ENCODE measurements at regions not wholly inside any gene's neighbourhood (a gene's known extent, or its start where the extent isn't known, plus 50 kb on each side); places are given as distances from the start of the nearest gene placed in this dataset.

GRCh38 chr15:35166730-35167359, 81.8 kb upstream of the NANOGP8 start:
- Histone ChIP-seq H3K4me3 (no peak overlapping the region), H3K36me3 (no peaks in the 10 kb centered on the region), H3K27me3 (no peaks in the 10 kb centered on the region), H3K27ac (no peak overlapping the region), H3K4me1 (no peaks in the 10 kb centered on the region), H3K9me3 (no peaks in the 10 kb centered on the region)
- TF ChIP-seq CTCF (IDR thresholded peaks at IDR 0.05), result no peak
- intact Hi-C loops (cut with DNase I), result no loop called here
- FAIRE-seq (no peak), DNase-seq (no peak), ATAC-seq (no peak)
- WGBS, 2 donors, result 88 to 93% methylated on average over 3 of the region's 3 CpGs

- Histone ChIP-seq H3K4me3 (no peak overlapping the region), H3K27me3 (no peaks in the 10 kb centered on the region), H3K27ac (no peak overlapping the region), H3K9me3 (no peaks in the 10 kb centered on the region), H3K4me1 (no peaks in the 10 kb centered on the region), H3K36me3 (no peaks in the 10 kb centered on the region)
- WGBS, 2 donors, result 93 to 95% methylated on average over 1 of the region's 1 CpG
- ATAC-seq (no peak), DNase-seq (no peak), FAIRE-seq (no peak)
- no peak for TF ChIP-seq CTCF (IDR thresholded peaks at IDR 0.05)
- intact Hi-C loops (cut with DNase I), result no loop called here
These were observed 76.6 kb upstream of the NANOGP8 start for GRCh38 chr15:35161694-35162093.

GRCh38 chr15:35159170-35159569, 74.1 kb upstream of the NANOGP8 start:
- ATAC-seq (no peak), FAIRE-seq (no peak), DNase-seq (no peak)
- WGBS, 2 donors, result 72 to 92% methylated on average over 2 of the region's 2 CpGs
- H3K27ac ChIP-seq, result no peak overlapping the region
- no peak overlapping the region for H3K4me3 ChIP-seq
- no peaks in the 10 kb centered on the region for H3K27me3 ChIP-seq
- H3K9me3 ChIP-seq, result no peaks in the 10 kb centered on the region
- no peaks in the 10 kb centered on the region for H3K36me3 ChIP-seq
- intact Hi-C loops (cut with DNase I), result no loop called here
- no peaks in the 10 kb centered on the region for H3K4me1 ChIP-seq
- TF ChIP-seq CTCF (IDR thresholded peaks at IDR 0.05), result no peak

GRCh38 chr15:35151782-35152181, 66.7 kb upstream of the NANOGP8 start:
- H3K9me3 ChIP-seq, result no peaks in the 10 kb centered on the region
- ATAC-seq (no peak), DNase-seq (no peak), FAIRE-seq (no peak)
- no peak overlapping the region for H3K27ac ChIP-seq
- no peaks in the 10 kb centered on the region for H3K27me3 ChIP-seq
- intact Hi-C loops (cut with DNase I), result no loop called here
- no peaks in the 10 kb centered on the region for H3K4me1 ChIP-seq
- 80 to 85% methylated on average over 8 of the region's 8 CpGs for WGBS, 2 donors
- no peak overlapping the region for H3K4me3 ChIP-seq
- TF ChIP-seq CTCF (IDR thresholded peaks at IDR 0.05), result no peak
- no peaks in the 10 kb centered on the region for H3K36me3 ChIP-seq

- Histone ChIP-seq H3K9me3 (no peaks in the 10 kb centered on the region), H3K27me3 (no peaks in the 10 kb centered on the region), H3K4me1 (no peaks in the 10 kb centered on the region), H3K4me3 (no peak overlapping the region), H3K36me3 (no peaks in the 10 kb centered on the region), H3K27ac (no peak overlapping the region)
- WGBS, 2 donors, result 95 to 98% methylated on average over 2 of the region's 2 CpGs
- FAIRE-seq (no peak), DNase-seq (no peak), ATAC-seq (no peak)
- TF ChIP-seq CTCF (IDR thresholded peaks at IDR 0.05), result no peak
- intact Hi-C loops (cut with DNase I), result no loop called here
These were observed 66.3 kb upstream of the NANOGP8 start for GRCh38 chr15:35151381-35151780.
